Choroid plexus epithelial cell (primary cell): ENCODE measurements at regions not wholly inside any gene's neighbourhood (a gene's known extent, or its start where the extent isn't known, plus 50 kb on each side); places are given as distances from the start of the nearest gene placed in this dataset.

ENCODE experiments used
- DNase-seq: peaks from one replicate; pipeline ENCODE4 v3.0.0-alpha.2; 2010; ENCODE audit warnings: low read depth
- H3K4me3 ChIP-seq: 2 replicates; pipeline ENCODE4 v1.5.1; 2011; ENCODE audit warnings: low read depth, mild to moderate bottlenecking, control low read depth, low read length, moderate library complexity
- TF ChIP-seq, protein P1 (sequence below): conservative IDR thresholded peaks from 2 replicates; pipeline ENCODE4 v1.5.1; 2011; ENCODE audit warnings: low read depth, mild to moderate bottlenecking, control low read depth, inconsistent platforms, low read length, moderate library complexity

- no peak overlapping the region for H3K4me3 ChIP-seq
- TF ChIP-seq, protein P1, sequence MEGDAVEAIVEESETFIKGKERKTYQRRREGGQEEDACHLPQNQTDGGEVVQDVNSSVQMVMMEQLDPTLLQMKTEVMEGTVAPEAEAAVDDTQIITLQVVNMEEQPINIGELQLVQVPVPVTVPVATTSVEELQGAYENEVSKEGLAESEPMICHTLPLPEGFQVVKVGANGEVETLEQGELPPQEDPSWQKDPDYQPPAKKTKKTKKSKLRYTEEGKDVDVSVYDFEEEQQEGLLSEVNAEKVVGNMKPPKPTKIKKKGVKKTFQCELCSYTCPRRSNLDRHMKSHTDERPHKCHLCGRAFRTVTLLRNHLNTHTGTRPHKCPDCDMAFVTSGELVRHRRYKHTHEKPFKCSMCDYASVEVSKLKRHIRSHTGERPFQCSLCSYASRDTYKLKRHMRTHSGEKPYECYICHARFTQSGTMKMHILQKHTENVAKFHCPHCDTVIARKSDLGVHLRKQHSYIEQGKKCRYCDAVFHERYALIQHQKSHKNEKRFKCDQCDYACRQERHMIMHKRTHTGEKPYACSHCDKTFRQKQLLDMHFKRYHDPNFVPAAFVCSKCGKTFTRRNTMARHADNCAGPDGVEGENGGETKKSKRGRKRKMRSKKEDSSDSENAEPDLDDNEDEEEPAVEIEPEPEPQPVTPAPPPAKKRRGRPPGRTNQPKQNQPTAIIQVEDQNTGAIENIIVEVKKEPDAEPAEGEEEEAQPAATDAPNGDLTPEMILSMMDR = no peak
- no peak for DNase-seq
These were observed 238.3 kb downstream of the CTTN start for GRCh38 chr11:70636659-70637058.

GRCh38 chr11:70637186-70637800 lies 239.0 kb downstream of the CTTN start:
- TF ChIP-seq, protein P1 = no peak

DNA sequence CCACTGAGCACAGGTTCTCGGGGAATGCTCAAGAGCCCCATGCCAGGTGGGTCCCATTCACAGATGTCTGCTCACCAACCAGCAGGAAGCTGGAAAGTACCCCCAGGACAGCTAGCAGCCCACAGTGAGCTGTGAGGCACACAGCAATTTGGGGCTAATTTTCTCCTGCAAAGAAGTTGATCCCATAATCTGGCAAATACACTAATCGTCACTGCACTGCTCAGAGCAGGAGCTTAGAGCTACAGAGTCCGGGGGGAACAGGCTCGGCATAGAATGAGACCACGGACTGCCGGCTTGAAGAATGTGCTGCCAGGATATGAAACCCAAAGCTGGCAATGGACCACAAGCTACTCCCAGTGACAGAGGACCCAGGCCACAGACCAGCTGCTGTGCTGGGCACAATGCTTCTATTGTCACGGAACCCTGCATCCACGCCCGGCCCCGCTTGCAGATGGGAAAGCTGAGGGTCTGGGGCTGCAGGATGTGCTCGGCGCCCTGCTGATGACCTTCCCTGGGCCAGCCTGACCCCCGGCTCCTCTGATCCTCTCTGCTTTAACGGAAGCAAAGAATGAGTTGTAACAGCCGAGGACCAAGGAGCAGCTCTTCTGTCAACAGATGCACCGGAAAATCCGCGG lies 239.7 kb downstream of the CTTN start:
- TF ChIP-seq, protein P1 = no peak

More at GRCh38 chr11:70637186-70637800, 239.0 kb downstream of the CTTN start:
- H3K4me3 ChIP-seq = no peak overlapping the region
- DNase-seq = no peak

DNA sequence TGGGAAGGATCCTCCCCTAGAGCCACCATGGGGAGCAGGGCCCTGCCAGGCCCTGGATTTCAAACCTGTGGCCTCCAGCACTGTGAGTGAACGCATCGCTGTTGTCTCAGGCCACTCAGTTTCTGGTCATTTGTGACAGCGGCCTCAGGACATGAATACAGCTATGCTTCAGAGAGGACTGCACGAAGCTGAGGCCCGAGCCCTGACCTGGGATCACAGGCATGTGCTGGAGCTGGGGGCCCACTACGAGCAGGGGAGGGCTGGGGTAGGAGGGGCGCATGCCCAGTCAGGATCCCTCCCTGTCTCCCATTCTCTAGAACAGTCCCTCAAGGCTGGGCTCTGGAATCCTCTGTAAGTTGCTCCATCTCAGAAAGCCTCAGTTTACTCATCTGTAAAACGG lies 242.1 kb downstream of the CTTN start:
- DNase-seq = no peak
- H3K4me3 ChIP-seq = no peak overlapping the region
- TF ChIP-seq, protein P1 = no peak

More for the DNA sequence above, 239.7 kb downstream of the CTTN start:
- no peak overlapping the region for H3K4me3 ChIP-seq
- DNase-seq = no peak

- TF ChIP-seq, protein P1 = no peak
- DNase-seq = no peak
- no peak overlapping the region for H3K4me3 ChIP-seq
These were observed 243.0 kb downstream of the CTTN start for GRCh38 chr11:70641369-70641768.

DNA sequence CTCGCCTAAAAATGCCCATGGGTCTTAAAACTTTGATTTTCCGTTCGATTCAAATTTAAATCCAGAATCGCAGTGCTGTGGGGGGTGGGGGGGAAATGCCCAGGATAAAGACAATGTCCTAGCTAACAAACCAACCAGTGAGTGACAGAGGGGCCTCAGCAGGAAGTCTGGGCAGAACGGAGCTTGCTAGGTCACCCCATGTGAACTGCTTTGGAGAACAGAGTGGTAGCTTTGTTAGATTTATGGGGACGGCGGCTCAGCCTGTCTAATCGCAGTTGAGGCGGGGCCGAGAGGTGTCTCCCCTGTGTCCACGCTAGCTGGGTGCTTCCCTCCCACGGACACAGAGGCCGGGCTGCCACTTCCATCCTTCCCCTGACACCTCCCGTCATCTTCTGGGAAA lies 243.9 kb downstream of the CTTN start:
- TF ChIP-seq, protein P1 = no peak
- DNase-seq = no peak
- no peak overlapping the region for H3K4me3 ChIP-seq

DNA sequence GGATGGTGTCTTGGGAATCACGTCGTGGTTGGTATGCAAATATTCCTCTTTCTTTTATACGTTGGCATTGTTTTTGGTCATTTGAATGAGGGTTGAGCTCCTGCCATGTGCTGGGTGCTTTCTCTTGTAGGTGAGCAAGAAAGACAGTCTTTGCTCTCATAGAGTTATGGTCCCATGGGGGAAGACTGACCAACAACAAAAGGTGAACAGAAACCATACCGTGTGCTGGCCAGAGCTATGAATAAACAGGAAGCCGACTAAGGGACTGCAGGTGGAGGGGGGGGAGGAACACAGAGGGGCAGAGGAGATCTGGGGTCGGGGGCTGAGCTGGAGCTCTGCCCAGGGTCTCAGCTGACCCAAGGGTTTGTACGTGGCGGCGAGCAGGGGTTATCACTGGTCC lies 245.3 kb downstream of the CTTN start:
- DNase-seq = no peak
- no peak overlapping the region for H3K4me3 ChIP-seq
- TF ChIP-seq, protein P1 = no peak
